Pancreas (tissue), 10 donors: ENCODE measurements at regions not wholly inside any gene's neighbourhood (a gene's known extent, or its start where the extent isn't known, plus 50 kb on each side); places are given as distances from the start of the nearest gene placed in this dataset.

Source experiments
- ATAC-seq, 4 donors: fragments of 200-7000 bp; cut with Tn5 transposase; one replicate each; pipeline versions ENCODE4 v1.8.0 to v1.9.1; 2020; ENCODE audit warnings: mild to moderate bottlenecking in 4 of 4, moderate library complexity in 4 of 4
- DNase-seq, 6 donors: peaks; one replicate each; pipeline ENCODE4 v3.0.0-alpha.2; 2020
- FAIRE-seq: peaks from 2 replicates; lab custom pipeline; 2012; peaks lifted over from hg19 to GRCh38; lab: Jason Lieb, UNC
- H3K27ac ChIP-seq, 4 donors: fragments of 200-600 bp; sonication (generic); 1 replicate in 3 of 4; 2 replicates in 1 of 4; pipeline versions ENCODE4 v1.5.0 to v1.8.0; 2020
- H3K27me3 ChIP-seq, 4 donors: fragments of 200-600 bp; one replicate each; pipeline ENCODE4 v1.8.0; 2021
- H3K36me3 ChIP-seq, 3 donors: fragments of 200-600 bp; sonication (generic) in 1 of 3; one replicate each; pipeline versions ENCODE4 v1.5.0 to v1.8.0; 2020 to 2021
- H3K4me1 ChIP-seq, 3 donors: fragments of 200-600 bp; one replicate each; pipeline ENCODE4 v1.8.0; 2021
- H3K4me3 ChIP-seq, 4 donors: fragments of 200-600 bp; sonication (generic) in 2 of 4; one replicate each; pipeline versions ENCODE4 v1.5.0 to v1.8.0; 2020 to 2021
- H3K9me3 ChIP-seq, 4 donors: fragments of 200-600 bp; one replicate each; pipeline ENCODE4 v1.8.0; 2021
- WGBS, 2 donors: extraction: QIAGEN DNeasy Blood & Tissue Kit; methylation state at CpG; one replicate each; pipeline ENCODE4 v1.1.7; 2013; 5-methylcytosine and 5-hydroxymethylcytosine counted together
- intact Hi-C, 3 donors: fragments of 100-400 bp; cut with DNase I; formaldehyde crosslinking; loops; one replicate each; pipeline versions ENCODE4 v1.11.1 to v1.14.2; 2022
- TF ChIP-seq, protein P1 (sequence below), 4 donors: fragments of 200-600 bp; sonication (generic) in 3 of 4; IDR thresholded peaks; one replicate each; pipeline versions ENCODE4 v1.5.0 to v1.8.0; 2021; ENCODE audit warnings: antibody characterized with exemption in 4 of 4
- donor health status: healthy with polysubstance abuse.
- donor health status: DM: no; HTN: no; CAD: no; lungs with moderate emphysema.
- donor health status: DM: no; HTN: no; CAD: no.
- donor health status: control.
- donor health status: control.
- donor health status: Bipolar disorder and iron deficiency.
- donor health status: DM: yes; HTN: yes; CAD: no.
- donor health status: DM: no; HTN: no; CAD: no.
- donor health status: DM: no; HTN: no; CAD: no.
- donor health status: DM: yes; HTN: yes; CAD: no.

- H3K4me1 ChIP-seq = no peaks in the 10 kb centered on the region
- ATAC-seq (no peak), DNase-seq (no peak), FAIRE-seq (no peak)
- WGBS, 2 donors = 40 to 41% methylated on average over 4 of the region's 4 CpGs
- H3K4me3 ChIP-seq = no peak overlapping the region
- no peaks in the 10 kb centered on the region for H3K27me3 ChIP-seq
- no peak overlapping the region for H3K27ac ChIP-seq
- no peaks in the 10 kb centered on the region for H3K36me3 ChIP-seq
- H3K9me3 ChIP-seq = no peaks in the 10 kb centered on the region
- TF ChIP-seq, protein P1, sequence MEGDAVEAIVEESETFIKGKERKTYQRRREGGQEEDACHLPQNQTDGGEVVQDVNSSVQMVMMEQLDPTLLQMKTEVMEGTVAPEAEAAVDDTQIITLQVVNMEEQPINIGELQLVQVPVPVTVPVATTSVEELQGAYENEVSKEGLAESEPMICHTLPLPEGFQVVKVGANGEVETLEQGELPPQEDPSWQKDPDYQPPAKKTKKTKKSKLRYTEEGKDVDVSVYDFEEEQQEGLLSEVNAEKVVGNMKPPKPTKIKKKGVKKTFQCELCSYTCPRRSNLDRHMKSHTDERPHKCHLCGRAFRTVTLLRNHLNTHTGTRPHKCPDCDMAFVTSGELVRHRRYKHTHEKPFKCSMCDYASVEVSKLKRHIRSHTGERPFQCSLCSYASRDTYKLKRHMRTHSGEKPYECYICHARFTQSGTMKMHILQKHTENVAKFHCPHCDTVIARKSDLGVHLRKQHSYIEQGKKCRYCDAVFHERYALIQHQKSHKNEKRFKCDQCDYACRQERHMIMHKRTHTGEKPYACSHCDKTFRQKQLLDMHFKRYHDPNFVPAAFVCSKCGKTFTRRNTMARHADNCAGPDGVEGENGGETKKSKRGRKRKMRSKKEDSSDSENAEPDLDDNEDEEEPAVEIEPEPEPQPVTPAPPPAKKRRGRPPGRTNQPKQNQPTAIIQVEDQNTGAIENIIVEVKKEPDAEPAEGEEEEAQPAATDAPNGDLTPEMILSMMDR (IDR thresholded peaks at IDR 0.05) = no peak
- intact Hi-C loops = no loop called here
These were observed 79.6 kb upstream of the BNC2 start for GRCh38 chr9:16950051-16950450.

- no peak overlapping the region for H3K4me3 ChIP-seq
- no peaks in the 10 kb centered on the region for H3K27me3 ChIP-seq
- 69 to 80% methylated on average over 2 of the region's 2 CpGs for WGBS, 2 donors
- intact Hi-C loops = no loop called here
- FAIRE-seq (no peak), DNase-seq (no peak), ATAC-seq (no peak)
- no peaks in the 10 kb centered on the region for H3K36me3 ChIP-seq
- TF ChIP-seq, protein P1 (IDR thresholded peaks at IDR 0.05) = no peak
- H3K4me1 ChIP-seq = no peaks in the 10 kb centered on the region
- no peak overlapping the region for H3K27ac ChIP-seq
- H3K9me3 ChIP-seq = no peaks in the 10 kb centered on the region
These were observed 60.1 kb upstream of the BNC2 start for GRCh38 chr9:16930578-16930977.

DNA sequence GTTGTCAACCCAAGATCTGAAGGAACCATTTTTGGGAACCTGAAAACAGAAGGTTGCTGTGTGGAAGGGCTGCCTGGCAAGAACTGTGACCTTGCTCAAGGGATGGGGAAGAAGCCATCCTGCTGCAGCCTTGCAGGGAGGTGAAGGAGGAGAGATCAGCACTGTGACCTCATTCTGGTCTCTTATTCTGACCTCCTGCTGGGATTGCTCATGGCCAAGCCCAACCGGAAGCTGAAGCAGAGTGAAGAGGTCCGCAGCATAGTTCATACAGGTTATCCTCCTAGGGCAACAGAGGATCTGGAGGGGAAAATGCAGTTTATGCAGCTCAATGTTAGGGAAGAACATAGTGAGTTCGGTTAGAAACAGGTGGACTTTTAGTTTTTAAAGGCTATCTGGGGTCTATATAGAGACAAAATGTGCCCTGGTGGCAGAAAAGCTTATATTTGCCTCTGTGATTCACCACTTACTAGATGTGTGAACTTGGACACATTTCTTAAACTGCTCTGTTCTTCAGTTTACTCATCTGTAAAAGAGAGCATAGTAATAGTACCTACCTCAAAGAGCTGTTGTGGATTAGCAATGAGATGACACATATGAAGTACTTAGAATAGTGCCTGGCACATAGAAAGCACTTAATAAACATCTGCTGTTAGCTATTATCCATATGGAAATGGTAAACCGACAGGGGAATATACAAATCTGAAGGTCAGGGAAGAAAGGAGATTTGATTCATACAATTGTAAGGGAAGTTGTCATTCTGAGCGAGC, 57.9 kb upstream of the BNC2 start:
- H3K27ac ChIP-seq = no peak overlapping the region
- no peaks in the 10 kb centered on the region for H3K27me3 ChIP-seq
- H3K36me3 ChIP-seq = no peaks in the 10 kb centered on the region
- no peak overlapping the region for H3K4me3 ChIP-seq
- 59 to 78% methylated on average over 5 of the region's 5 CpGs for whole genome bisulfite sequencing, 2 donors
- intact Hi-C loops = no loop called here
- no peak for DNase-seq
- no peaks in the 10 kb centered on the region for H3K9me3 ChIP-seq
- no peak for ATAC-seq
- FAIRE-seq = no peak
- TF ChIP-seq, protein P1 (IDR thresholded peaks at IDR 0.05) = no peak
- no peaks in the 10 kb centered on the region for H3K4me1 ChIP-seq

DNA sequence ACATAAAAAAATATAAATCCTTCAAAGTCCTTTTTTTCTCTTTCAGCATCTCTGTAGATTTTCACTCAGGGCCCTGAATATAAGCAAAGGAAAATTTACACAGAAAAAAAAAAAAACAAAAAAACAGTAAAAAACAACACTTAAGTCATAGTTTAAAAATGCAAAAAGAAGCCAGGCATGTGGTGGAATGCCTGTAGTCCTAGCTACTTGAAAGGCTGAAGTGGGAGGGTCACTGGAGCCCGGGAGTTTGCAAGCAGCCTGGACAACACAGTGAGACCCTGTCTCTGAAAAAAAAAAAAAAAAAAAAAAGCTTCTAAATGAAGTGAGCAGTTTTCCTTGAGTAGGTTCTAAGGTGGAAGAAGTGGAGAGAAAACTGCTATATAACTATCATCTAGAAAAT, 55.0 kb upstream of the BNC2 start:
- FAIRE-seq (no peak), ATAC-seq (no peak), DNase-seq (no peak)
- H3K4me3 ChIP-seq = no peak overlapping the region
- H3K9me3 ChIP-seq = no peaks in the 10 kb centered on the region
- H3K27ac ChIP-seq = no peak overlapping the region
- intact Hi-C loops = no loop called here
- TF ChIP-seq, protein P1 (IDR thresholded peaks at IDR 0.05) = no peak
- no peaks in the 10 kb centered on the region for H3K27me3 ChIP-seq
- H3K4me1 ChIP-seq = no peaks in the 10 kb centered on the region
- WGBS, 2 donors = 57 to 59% methylated on average over 1 of the region's 1 CpG
- H3K36me3 ChIP-seq = no peaks in the 10 kb centered on the region

DNA sequence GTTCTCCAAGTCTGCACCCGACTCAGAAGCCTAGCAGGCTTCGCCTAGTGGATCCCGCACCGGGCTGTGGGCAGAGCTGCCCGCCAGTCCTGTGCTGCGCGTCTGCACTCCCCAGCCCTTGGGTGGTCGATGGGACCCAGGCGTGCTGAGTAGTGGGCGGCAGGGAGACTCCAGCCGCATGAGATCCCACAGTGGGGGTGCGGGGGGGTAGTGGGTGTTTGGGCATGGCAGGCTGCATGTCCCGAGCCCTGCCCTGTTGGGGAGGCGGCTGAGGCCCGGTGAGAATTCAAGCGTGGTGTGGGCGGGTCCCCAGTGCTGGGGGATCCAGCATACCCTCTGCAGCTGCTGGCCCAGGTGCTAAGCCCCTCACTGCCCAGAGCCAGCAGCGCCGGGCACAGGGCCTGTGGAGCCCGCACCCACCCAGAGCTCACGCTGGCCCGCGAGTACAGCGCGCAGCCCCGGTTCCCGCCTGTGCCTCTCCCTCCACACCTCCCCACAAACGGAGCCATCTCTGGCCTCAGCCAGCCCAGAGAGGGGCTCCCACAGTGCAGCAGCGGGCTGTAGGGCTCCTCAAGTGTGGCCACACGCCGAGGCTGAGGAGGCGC, 53.9 kb upstream of the BNC2 start:
- FAIRE-seq = no peak
- Histone ChIP-seq H3K4me3 (no peak overlapping the region), H3K27ac (no peak overlapping the region), H3K9me3 (no peaks in the 10 kb centered on the region), H3K36me3 (no peaks in the 10 kb centered on the region), H3K4me1 (no peaks in the 10 kb centered on the region), H3K27me3 (no peaks in the 10 kb centered on the region)
- ATAC-seq = no peak
- peak in 1 of 6 donors; percentile 55 for DNase-seq
- WGBS, 2 donors = 88 to 96% methylated on average over 32 of the region's 32 CpGs
- intact Hi-C loops = no loop called here
- TF ChIP-seq, protein P1 (IDR thresholded peaks at IDR 0.05) = no peak
